ENCODE measurements at regions not wholly inside any gene's neighbourhood (a gene's known extent, or its start where the extent isn't known, plus 50 kb on each side); places are given as distances from the start of the nearest gene placed in this dataset.

GRCh38 chr5:96283589-96283988 is 149.5 kb downstream of the PCSK1 start:
- no peak for DNase-seq (ENCODE audit: low spot score)

- DNase-seq (ENCODE audit: low spot score): no peak
Observed at GRCh38 chr5:96282020-96282419, 151.0 kb downstream of the PCSK1 start.

GRCh38 chr5:96280946-96281393 is 152.1 kb downstream of the PCSK1 start:
- DNase-seq (ENCODE audit: low spot score): no peak

GRCh38 chr5:96279801-96280542 is 153.1 kb downstream of the PCSK1 start:
- no peak for DNase-seq (ENCODE audit: low spot score)

GRCh38 chr5:96278981-96279380 is 154.1 kb downstream of the PCSK1 start:
- no peak for DNase-seq (ENCODE audit: low spot score)

- no peak for DNase-seq (ENCODE audit: low spot score)
Observed at GRCh38 chr5:96275051-96275450, 158.0 kb downstream of the PCSK1 start.

- no peak for DNase-seq (ENCODE audit: low spot score)
Observed at GRCh38 chr5:96265487-96265886, 167.6 kb downstream of the PCSK1 start.

GRCh38 chr5:96264047-96264446 is 169.0 kb downstream of the PCSK1 start:
- DNase-seq (ENCODE audit: low spot score): no peak

GRCh38 chr5:96262105-96262504 is 170.9 kb downstream of the PCSK1 start:
- DNase-seq (ENCODE audit: low spot score): no peak

- DNase-seq (ENCODE audit: low spot score): no peak
Observed at GRCh38 chr5:96260009-96260408, 173.0 kb downstream of the PCSK1 start.

GRCh38 chr5:96259151-96259772 is 173.8 kb downstream of the PCSK1 start:
- DNase-seq (ENCODE audit: low spot score): no peak

GRCh38 chr5:96258692-96259091 is 174.4 kb downstream of the PCSK1 start:
- no peak for DNase-seq (ENCODE audit: low spot score)

- DNase-seq (ENCODE audit: low spot score): peak; percentile 15
Observed at GRCh38 chr5:96257904-96258303, 175.1 kb downstream of the PCSK1 start.

- no peak for DNase-seq (ENCODE audit: low spot score)
Observed at GRCh38 chr5:96256795-96257470, 176.1 kb downstream of the PCSK1 start.

- peak; percentile 56 for DNase-seq (ENCODE audit: low spot score)
Observed at GRCh38 chr5:96254980-96255691, 177.9 kb downstream of the PCSK1 start.

- DNase-seq (ENCODE audit: low spot score): no peak
Observed at GRCh38 chr5:96253140-96253539, 179.9 kb downstream of the PCSK1 start.

GRCh38 chr5:96252596-96252995 is 180.5 kb downstream of the PCSK1 start:
- no peak for DNase-seq (ENCODE audit: low spot score)

GRCh38 chr5:96250782-96251181 is 182.3 kb downstream of the PCSK1 start:
- DNase-seq (ENCODE audit: low spot score): no peak

- no peak for DNase-seq (ENCODE audit: low spot score)
Observed at GRCh38 chr5:96248131-96248530, 184.9 kb downstream of the PCSK1 start.

GRCh38 chr5:96247708-96248107 is 185.3 kb downstream of the PCSK1 start:
- DNase-seq (ENCODE audit: low spot score): no peak

- peak; percentile 28 for DNase-seq (ENCODE audit: low spot score)
Observed at GRCh38 chr5:96247097-96247701, 185.8 kb downstream of the PCSK1 start.
